KMS-11 (cell line): ENCODE measurements at regions not wholly inside any gene's neighbourhood (a gene's known extent, or its start where the extent isn't known, plus 50 kb on each side); places are given as distances from the start of the nearest gene placed in this dataset.

Experiments
- H2AFZ ChIP-seq: fragments of 200-600 bp; sonication (generic); 2 replicates; pipeline ENCODE4 v1.6.1; 2016; ENCODE audit warnings: antibody characterized with exemption, mixed run types, low read depth
- H3K27ac ChIP-seq: fragments of 200-600 bp; sonication (generic); 2 replicates; pipeline ENCODE4 v1.6.1; 2016; ENCODE audit warnings: mild to moderate bottlenecking, mixed run types
- H3K27me3 ChIP-seq: fragments of 200-600 bp; sonication (generic); 2 replicates; pipeline ENCODE4 v1.6.1; 2017; ENCODE audit warnings: mild to moderate bottlenecking, low read depth, mixed run types, moderate library complexity; ENCODE audit not compliant: insufficient read depth
- H3K36me3 ChIP-seq: fragments of 200-600 bp; sonication (generic); 2 replicates; pipeline ENCODE4 v1.6.1; 2017; ENCODE audit warnings: mild to moderate bottlenecking, mixed run types; ENCODE audit not compliant: insufficient read depth
- H3K4me1 ChIP-seq: fragments of 200-600 bp; sonication (generic); 2 replicates; pipeline ENCODE4 v1.6.1; 2016; ENCODE audit warnings: mild to moderate bottlenecking, low read depth, mixed run types; ENCODE audit not compliant: poor library complexity, severe bottlenecking
- H3K4me2 ChIP-seq: fragments of 200-600 bp; sonication (generic); 2 replicates; pipeline ENCODE4 v1.7.0; 2016; ENCODE audit warnings: mild to moderate bottlenecking, mixed run types
- H3K4me3 ChIP-seq: fragments of 200-600 bp; sonication (generic); IDR thresholded peaks from 2 replicates; pipeline ENCODE4 v1.6.1; 2017; ENCODE audit warnings: low read depth, low read length, mixed read lengths; ENCODE audit not compliant: insufficient read depth
- H3K79me2 ChIP-seq: fragments of 200-600 bp; sonication (generic); 2 replicates; pipeline ENCODE4 v1.6.1; 2016; ENCODE audit warnings: low read depth, mixed run types; ENCODE audit not compliant: insufficient read depth
- H3K9ac ChIP-seq: fragments of 200-600 bp; sonication (generic); 2 replicates; pipeline ENCODE4 v1.6.1; 2016; ENCODE audit warnings: mild to moderate bottlenecking, mixed run types
- H4K20me1 ChIP-seq: fragments of 200-600 bp; sonication (generic); 2 replicates; pipeline ENCODE4 v1.6.1; 2016; ENCODE audit warnings: mild to moderate bottlenecking, mixed run types; ENCODE audit not compliant: insufficient read depth
- CTCF ChIP-seq: fragments of 200-600 bp; sonication (generic); conservative IDR thresholded peaks from 2 replicates; pipeline ENCODE4 v1.6.1; 2017; ENCODE audit warnings: low read depth, mild to moderate bottlenecking, antibody characterized with exemption, low read length, moderate library complexity, mixed read lengths

DNA sequence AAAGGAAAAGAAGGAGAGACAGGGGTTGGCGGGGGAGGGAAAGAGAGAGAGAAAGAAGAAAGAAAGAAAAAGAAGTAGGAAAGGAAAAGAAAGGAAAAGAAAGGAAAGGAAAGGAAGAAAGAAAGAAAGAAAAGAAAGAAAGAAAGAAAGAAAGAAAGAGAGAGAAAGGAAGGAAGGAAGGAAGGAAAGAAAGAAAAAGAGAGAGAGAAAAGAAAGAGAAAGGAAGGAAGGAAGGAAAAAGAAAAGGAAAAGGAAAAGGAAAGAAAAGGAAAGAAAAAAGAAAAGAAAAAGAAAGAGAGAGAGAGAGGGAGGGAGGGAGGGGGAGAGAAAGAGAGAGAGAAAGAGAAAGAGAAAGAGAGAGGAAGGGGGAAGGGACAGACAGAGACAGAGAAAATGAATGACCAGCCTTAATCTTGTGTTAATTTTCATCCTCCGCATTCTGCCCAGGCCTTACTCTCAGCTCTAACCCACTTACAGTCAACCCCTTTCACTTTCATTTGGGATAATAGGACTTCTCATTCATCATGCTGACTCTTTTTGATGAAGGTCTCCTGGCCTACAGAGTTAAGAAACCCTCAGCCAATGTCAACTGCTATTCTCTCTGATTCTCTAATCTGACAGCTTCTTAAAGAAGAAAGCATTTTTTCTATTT, 207.3 kb downstream of the SUCLG1 start:
- Histone ChIP-seq H3K79me2 (no peaks in the 10 kb centered on the region), H3K4me3 (no peak overlapping the region), H3K36me3 (no peaks in the 10 kb centered on the region), H3K27me3 (no peaks in the 10 kb centered on the region), H2AFZ (no peak overlapping the region), H4K20me1 (no peaks in the 10 kb centered on the region), H3K9ac (no peak overlapping the region), H3K4me1 (no peaks in the 10 kb centered on the region), H3K4me2 (no peak overlapping the region), H3K27ac (no peak overlapping the region)
- no peak for TF ChIP-seq CTCF

DNA sequence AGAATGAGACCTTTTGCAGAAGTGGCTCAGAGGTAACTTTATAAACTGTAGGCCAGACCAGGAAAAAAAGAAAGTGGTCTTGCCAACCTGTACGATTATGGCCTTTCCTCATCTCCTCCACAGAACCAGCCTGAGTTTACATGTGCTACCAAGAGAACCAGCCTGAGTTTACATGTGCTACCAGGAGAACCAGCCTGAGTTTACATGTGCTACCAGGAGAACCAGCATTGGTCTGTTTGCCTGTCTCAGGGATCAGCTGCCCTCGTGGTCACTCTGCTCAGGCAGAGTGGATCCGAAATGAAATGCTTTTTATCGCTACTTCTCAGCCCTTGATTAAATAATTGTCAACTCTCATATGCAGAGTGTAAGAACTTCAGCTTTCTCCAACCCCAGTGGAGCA, 209.9 kb downstream of the SUCLG1 start:
- Histone ChIP-seq H4K20me1 (no peaks in the 10 kb centered on the region), H2AFZ (no peak overlapping the region), H3K4me2 (no peak overlapping the region), H3K27me3 (no peaks in the 10 kb centered on the region), H3K36me3 (no peaks in the 10 kb centered on the region), H3K27ac (no peak overlapping the region), H3K79me2 (no peaks in the 10 kb centered on the region), H3K4me3 (no peak overlapping the region), H3K4me1 (no peaks in the 10 kb centered on the region), H3K9ac (no peak overlapping the region)
- no peak for TF ChIP-seq CTCF

- no peak overlapping the region for H3K4me3 ChIP-seq
- H3K27me3 ChIP-seq = no peaks in the 10 kb centered on the region
- H3K79me2 ChIP-seq = no peaks in the 10 kb centered on the region
- no peaks in the 10 kb centered on the region for H3K36me3 ChIP-seq
- H2AFZ ChIP-seq = no peak overlapping the region
- no peak overlapping the region for H3K9ac ChIP-seq
- no peaks in the 10 kb centered on the region for H3K4me1 ChIP-seq
- no peaks in the 10 kb centered on the region for H4K20me1 ChIP-seq
- H3K27ac ChIP-seq = no peak overlapping the region
- no peak for TF ChIP-seq CTCF
- no peak overlapping the region for H3K4me2 ChIP-seq
Measured at GRCh38 chr2:84247532-84247931, 211.5 kb downstream of the SUCLG1 start.

DNA sequence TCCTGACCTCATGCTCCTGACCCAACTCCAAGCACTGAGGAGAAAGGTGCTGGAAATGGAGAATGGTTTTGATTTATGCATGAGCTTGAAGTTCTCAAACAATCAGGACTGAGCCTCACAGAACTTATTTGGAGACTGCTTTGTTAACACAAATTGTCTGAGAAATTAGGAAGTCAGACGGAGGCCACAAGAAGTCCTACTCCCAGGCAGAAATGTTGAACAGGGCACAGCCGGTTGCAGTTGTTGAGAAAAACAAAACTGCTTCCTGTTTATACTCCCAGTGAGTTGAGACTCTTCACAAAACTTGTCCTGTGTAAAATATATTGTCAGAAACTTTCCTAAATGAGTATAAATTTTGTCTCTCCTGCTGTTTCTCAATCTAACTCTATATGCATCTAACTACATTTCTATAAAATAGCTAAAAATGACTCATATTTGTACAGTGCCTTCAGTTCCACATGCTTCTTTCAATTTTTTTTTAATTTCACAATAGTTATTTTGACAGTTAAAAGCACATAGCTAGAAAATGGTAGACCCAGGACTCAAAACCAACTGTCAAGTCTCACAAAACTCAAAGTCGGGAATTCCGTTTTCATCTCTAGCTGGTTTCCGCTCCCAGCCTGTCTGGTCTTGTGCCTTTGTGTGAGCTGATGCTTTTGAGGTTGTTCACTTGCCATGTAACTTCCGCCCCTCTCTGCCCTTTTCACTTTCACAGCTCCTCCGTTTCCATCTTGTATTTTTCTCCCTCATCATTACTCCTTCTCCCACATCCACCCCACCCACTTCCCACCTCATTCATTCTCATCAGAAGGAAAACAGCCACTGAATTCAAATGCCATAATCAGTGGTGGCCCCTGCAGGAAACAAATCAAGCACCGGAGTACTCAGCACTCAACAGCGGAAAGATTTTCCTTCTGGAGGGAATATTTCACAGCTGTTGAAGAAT, 215.0 kb downstream of the SUCLG1 start:
- Histone ChIP-seq H3K4me2 (no peak overlapping the region), H3K4me1 (no peaks in the 10 kb centered on the region), H3K36me3 (no peaks in the 10 kb centered on the region), H3K27me3 (no peaks in the 10 kb centered on the region), H2AFZ (no peak overlapping the region), H3K4me3 (no peak overlapping the region), H3K9ac (no peak overlapping the region), H4K20me1 (no peaks in the 10 kb centered on the region), H3K79me2 (no peaks in the 10 kb centered on the region), H3K27ac (no peak overlapping the region)
- no peak for TF ChIP-seq CTCF
